ENCODE measurements at regions not wholly inside any gene's neighbourhood (a gene's known extent, or its start where the extent isn't known, plus 50 kb on each side); places are given as distances from the start of the nearest gene placed in this dataset.

- no peak for DNase-seq (ENCODE audit: low read depth)
- no peak for TF ChIP-seq CTCF (IDR thresholded peaks at IDR 0.05; ENCODE audit: low read depth, low read length, missing control alignments)
- H3K4me3 ChIP-seq (ENCODE audit: low read depth, low read length) = no peak overlapping the region
Observed at GRCh38 chrX:106363214-106363613, 195.1 kb downstream of the PWWP3B start.

GRCh38 chrX:106378616-106379015 lies 210.5 kb downstream of the PWWP3B start:
- H3K4me3 ChIP-seq (ENCODE audit: low read depth, low read length) = no peak overlapping the region
- DNase-seq (ENCODE audit: low read depth) = no peak
- no peak for TF ChIP-seq CTCF (IDR thresholded peaks at IDR 0.05; ENCODE audit: low read depth, low read length, missing control alignments)

- no peak overlapping the region for H3K4me3 ChIP-seq (ENCODE audit: low read depth, low read length)
- no peak for DNase-seq (ENCODE audit: low read depth)
- TF ChIP-seq CTCF (IDR thresholded peaks at IDR 0.05; ENCODE audit: low read depth, low read length, missing control alignments) = no peak
Observed at GRCh38 chrX:106391284-106391911, 220.4 kb upstream of the RADX start.

GRCh38 chrX:106392346-106392745 lies 219.4 kb upstream of the RADX start:
- no peak for DNase-seq (ENCODE audit: low read depth)
- no peak for TF ChIP-seq CTCF (IDR thresholded peaks at IDR 0.05; ENCODE audit: low read depth, low read length, missing control alignments)
- H3K4me3 ChIP-seq (ENCODE audit: low read depth, low read length) = no peak overlapping the region

GRCh38 chrX:106397788-106398538 lies 213.8 kb upstream of the RADX start:
- no peak for DNase-seq (ENCODE audit: low read depth)
- TF ChIP-seq CTCF (IDR thresholded peaks at IDR 0.05; ENCODE audit: low read depth, low read length, missing control alignments) = no peak
- no peak overlapping the region for H3K4me3 ChIP-seq (ENCODE audit: low read depth, low read length)

GRCh38 chrX:106401965-106402559 lies 209.7 kb upstream of the RADX start:
- no peak for DNase-seq (ENCODE audit: low read depth)
- no peak overlapping the region for H3K4me3 ChIP-seq (ENCODE audit: low read depth, low read length)
- TF ChIP-seq CTCF (IDR thresholded peaks at IDR 0.05; ENCODE audit: low read depth, low read length, missing control alignments) = no peak

Measured in GM12864 (cell line).